Stimulated activated CD4-positive, alpha-beta T cell treated with anti-CD3 and anti-CD28 coated beads, TNF-alpha, amount 100 ng/mL, for 24 hours (primary cell): ENCODE measurements at regions not wholly inside any gene's neighbourhood (a gene's known extent, or its start where the extent isn't known, plus 50 kb on each side); places are given as distances from the start of the nearest gene placed in this dataset.

ENCODE experiments used
- DNase-seq, 3 experiments: peaks; one replicate each; pipeline ENCODE4 v3.0.0-alpha.2; 2020; ENCODE audit warnings: low read depth in 3 of 3

DNA sequence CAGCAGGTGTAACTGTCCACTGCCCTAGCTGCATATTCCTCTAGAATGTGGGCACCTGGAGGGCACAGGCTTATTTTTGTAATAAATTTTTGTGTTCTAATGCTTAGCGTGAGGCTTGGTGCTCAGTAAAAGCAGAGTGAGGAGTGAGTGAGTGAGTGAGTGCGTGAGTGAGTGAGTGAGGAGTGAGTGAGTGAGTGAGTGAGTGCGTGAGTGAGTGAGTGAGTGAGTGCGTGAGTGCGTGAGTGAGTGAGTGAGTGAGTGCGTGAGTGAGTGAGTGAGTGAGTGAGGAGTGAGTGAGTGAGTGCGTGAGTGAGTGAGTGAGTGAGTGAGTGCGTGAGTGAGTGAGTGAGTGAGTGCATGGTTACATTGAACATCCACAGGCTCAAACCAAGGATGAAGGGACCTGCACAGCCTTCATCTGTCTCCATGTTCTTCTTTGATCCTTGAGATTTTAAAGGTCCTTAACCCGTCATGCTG, 371.5 kb downstream of the MED10 start:
- DNase-seq = no peak

DNA sequence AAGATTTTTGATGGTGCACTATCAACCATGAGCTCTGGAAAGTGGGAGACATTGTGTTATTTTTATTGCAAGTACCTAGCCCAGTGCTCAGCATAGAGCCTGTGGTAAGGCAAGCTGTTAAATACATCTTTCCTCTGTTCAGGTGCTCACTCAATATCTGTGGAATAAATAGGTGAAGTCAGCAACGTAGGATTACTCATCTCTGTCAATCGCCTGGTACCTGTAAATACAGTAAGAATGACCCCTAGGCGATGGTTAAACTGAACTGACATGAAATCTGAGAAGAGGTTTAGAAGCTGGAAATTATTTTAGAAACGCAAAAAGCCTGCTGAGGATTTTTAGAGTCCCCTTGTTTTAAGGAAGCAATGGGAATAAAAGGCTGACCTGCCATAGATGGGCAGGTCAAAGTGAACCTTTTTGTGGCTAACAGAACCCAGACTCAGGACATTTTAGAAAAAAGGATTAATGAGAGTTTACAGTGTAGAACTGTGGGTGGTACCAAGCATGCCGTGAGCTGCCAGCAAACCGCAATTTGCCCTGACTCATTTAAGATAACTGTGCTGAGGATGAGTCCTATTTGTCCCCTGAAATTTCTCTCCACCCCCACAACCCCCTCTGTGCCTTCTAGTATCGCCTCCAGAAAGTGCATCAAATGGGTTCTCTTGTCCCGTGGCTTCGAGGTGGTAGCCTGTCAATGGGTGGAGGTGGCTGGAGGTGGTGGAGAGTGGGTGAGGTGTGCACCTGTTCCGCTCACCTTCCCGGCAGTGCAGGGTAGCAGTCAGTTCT, 375.1 kb downstream of the MED10 start:
- no peak for DNase-seq

DNA sequence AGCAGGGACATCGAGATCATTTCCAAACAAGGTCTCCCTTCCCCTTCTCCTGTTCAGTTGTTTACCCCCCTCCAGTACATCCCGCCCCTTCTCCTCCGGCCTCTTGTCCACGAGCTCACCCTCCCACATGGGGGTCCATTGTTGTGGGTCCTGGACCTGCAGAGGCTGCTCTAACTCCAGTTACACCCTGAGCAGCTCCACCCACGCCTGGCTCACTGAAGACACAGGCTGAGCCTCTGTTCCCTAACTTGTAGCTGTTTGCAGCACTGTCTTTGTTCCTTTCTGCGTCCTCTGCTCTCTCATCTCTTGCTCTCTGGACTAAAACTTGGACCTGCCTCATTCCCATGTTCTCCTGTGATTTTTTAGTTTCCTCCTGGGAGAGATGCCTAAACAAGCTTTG, 377.5 kb downstream of the MED10 start:
- DNase-seq = no peak

GRCh38 chr5:5995819-5996218, 382.5 kb downstream of the MED10 start:
- DNase-seq = no peak

GRCh38 chr5:5986492-5987178, 391.7 kb downstream of the MED10 start:
- no peak for DNase-seq

DNA sequence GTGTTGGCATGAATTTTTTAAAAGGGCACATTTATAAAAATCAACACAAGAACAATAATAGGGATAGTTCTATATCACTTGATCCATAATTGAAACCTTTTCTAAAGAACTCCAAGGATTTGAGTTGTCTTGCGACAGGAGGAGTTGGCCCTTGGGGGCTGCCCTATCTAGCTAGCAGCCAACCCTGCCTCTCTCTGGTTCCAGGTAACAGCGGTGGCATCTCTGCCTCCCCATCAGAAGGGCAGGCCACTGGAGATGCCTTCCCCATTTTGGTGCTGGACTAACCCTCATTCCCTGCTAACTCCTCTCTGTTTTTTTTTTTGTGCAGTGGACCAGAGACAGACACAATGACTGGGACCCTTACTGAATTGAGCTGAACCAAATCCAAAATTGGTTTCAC, 393.0 kb downstream of the MED10 start:
- DNase-seq = no peak

- no peak for DNase-seq
These were observed 394.9 kb downstream of the MED10 start for GRCh38 chr5:5983261-5983980.

DNA sequence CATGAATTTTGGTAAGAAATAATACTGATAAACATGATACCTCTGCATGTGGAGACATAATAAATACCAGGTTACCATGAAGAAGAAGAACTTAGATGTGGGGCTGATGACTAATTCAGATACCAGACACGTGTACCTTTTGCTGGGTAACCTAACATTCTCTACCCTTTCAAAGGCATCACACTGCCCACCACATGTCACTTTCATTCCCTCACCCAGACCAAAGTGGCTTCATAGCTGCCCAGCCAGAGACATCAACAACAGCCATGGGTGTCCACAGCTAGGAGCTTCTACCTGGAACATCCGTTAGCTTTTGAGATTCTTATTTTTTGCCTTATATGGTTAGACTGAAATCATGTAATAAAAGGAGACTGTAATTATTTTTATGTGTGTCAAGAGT, 396.8 kb downstream of the MED10 start:
- no peak for DNase-seq

- no peak for DNase-seq
These were observed 397.8 kb downstream of the MED10 start for GRCh38 chr5:5980538-5980895.

DNA sequence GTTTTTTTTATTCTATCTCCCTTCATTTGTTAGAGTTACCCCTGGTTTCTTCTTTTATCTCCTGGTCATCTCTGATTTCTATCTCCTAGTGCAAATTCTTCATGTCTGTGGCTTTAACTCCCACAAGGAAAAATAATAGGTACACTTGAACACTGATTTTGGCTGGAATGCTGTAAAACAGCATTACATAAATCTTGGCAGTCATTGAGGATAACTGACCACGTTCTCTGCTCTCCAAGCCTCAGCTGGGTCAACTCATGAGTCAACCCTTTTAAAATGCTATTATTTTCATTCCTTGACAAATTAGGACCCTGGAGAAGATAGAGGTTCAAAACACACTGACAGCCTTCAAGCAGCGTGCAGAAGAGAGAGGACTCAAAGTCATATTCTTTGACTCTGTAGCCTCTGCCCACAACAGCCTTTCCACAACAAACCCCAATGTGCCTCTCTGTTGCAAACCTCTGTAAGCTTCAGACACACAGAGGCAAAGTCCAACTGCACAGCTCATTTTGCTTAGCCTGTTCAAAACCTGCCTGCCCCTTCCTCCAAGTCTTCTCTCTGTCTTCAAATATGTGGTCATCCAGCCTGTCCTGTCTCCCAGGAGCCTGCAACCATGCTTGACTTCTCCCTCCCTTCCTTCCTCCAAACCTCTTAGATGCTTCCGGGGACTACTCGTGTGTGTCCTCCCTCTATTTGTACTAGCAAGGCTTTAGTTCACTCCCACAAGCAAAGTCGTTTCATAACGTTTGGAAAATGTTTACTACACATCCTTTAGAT, 398.4 kb downstream of the MED10 start:
- no peak for DNase-seq

DNA sequence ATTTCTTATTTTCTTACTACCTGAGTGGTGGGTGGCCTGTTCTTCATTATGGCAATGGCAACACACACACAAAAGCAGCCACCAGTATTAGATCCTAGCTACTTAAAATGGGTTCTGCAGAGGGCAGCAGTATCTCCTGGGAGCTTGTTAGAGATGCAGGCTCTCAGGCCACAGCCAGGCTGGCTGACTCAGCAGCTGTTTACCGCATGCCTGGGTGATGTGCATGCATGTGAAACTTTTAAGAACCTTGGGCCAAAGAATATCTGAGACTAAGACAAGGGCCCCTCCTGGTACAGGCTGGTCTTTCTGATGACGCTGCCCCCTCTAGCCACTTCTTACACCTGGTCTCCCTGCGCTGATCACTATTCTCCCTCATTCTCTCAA, 399.0 kb downstream of the MED10 start:
- DNase-seq = no peak

- no peak for DNase-seq
These were observed 399.6 kb downstream of the MED10 start for GRCh38 chr5:5978501-5979376.

- no peak for DNase-seq
These were observed 407.1 kb downstream of the MED10 start for GRCh38 chr5:5971203-5971602.

DNA sequence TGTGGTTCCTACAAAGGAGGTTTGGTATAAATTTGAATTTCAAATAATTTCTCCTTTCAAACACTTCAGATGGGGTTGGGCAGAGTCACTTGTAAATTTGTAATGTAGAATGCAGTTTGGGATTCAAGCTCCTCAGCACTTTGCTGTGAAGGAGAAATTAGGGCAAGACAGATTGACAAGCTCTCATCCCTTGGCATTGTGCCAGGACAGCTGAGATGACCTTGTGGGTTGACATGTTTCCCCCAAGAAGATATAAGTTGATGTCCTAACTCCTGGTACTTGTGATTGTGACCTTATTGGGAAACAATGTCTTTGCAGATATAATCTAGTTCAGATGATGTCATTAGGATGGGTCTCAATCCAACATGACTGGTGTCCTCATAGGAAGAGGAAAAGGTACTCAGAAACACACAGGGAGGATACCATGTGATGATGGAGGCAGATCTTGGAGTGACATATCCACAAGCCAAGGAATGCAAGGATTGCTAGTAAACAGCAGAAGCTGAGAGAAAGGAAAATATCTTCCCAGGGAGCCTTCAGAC, 408.3 kb downstream of the MED10 start:
- DNase-seq = no peak

DNA sequence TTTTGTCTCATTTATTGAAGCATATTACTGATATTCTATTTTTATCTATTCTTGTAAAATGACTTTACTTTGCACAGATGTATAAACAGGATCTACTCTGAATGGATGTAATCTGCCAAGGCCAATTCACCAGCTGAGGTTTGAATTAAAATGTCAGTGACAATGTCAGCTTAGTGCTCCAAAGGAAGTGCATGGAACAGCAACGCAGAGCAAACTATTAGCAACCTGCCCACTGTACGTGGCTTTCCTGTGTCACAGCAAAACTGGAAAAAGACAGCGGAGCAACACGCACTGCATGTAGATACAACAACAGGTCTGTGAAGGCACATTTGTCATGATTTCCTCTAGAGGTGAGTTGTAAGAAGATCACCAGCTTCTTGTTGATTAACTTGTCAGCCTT, 409.4 kb downstream of the MED10 start:
- DNase-seq = no peak

GRCh38 chr5:5967944-5968343, 410.4 kb downstream of the MED10 start:
- no peak for DNase-seq

GRCh38 chr5:5967373-5967772, 411.0 kb downstream of the MED10 start:
- no peak for DNase-seq

DNA sequence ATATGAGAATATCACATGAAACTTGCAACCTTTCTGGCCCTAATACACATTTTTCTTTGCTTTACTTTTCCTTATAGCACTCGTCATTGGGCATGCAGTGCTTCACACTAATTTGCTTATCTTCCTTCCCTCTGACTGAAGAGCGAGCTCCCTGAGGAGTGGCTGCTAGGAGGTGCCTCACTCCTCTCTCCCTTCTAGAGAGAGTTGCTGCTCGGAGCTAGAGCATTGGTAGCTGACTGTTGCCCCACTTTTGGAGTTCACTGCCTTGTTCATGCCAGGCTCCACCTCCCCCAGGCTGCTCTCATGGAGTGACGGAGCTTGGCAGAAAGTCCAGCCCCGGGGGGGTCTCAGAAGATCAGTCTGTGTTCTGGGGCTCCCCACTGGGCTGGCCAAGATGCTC, 413.2 kb downstream of the MED10 start:
- no peak for DNase-seq

GRCh38 chr5:5964347-5964746, 414.0 kb downstream of the MED10 start:
- DNase-seq = no peak

DNA sequence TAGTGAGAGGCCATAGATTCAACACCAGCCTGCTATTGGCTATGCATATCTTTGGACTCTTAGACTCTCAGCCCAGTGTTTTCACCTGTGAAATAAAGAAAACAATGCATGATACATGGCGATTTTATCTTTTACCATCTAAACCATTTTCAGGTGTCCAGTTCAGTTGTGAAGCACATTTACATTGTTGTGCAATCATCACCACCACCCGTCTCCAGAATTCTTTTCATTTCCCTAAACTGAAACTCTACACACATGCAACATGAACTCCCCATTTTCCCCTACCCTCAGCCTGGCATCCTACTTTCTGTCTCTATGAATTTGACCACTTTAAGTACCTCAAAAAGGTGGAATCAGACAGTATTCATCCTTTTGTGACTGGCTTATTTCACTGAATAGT, 420.6 kb downstream of the MED10 start:
- DNase-seq = no peak

DNA sequence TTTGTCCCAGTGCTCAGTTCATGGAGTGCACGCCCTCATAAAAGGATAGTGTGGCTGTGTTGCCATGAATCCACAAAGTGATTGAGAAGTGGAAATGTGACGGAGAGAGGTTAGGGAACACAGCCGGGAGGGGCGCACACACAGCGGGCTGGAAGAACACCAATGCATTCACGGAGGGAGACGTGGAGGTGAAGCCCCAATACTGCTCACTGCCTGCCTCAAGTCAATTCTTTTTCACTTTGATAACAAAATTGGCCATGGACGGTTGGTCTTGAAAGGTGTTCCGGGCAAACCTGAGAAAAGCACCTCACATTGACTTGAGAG, 424.1 kb downstream of the MED10 start:
- DNase-seq = no peak
